HG03558 (cell line): ENCODE measurements at regions not wholly inside any gene's neighbourhood (a gene's known extent, or its start where the extent isn't known, plus 50 kb on each side); places are given as distances from the start of the nearest gene placed in this dataset.

Experiments used
- ATAC-seq: cut with Tn5 transposase; IDR thresholded peaks from one replicate; pipeline ENCODE4 v1.9.1; 2021; ENCODE audit warnings: moderate number of reproducible peaks; ENCODE audit not compliant: unreplicated experiment; ENCODE audit errors: extremely low read depth

DNA sequence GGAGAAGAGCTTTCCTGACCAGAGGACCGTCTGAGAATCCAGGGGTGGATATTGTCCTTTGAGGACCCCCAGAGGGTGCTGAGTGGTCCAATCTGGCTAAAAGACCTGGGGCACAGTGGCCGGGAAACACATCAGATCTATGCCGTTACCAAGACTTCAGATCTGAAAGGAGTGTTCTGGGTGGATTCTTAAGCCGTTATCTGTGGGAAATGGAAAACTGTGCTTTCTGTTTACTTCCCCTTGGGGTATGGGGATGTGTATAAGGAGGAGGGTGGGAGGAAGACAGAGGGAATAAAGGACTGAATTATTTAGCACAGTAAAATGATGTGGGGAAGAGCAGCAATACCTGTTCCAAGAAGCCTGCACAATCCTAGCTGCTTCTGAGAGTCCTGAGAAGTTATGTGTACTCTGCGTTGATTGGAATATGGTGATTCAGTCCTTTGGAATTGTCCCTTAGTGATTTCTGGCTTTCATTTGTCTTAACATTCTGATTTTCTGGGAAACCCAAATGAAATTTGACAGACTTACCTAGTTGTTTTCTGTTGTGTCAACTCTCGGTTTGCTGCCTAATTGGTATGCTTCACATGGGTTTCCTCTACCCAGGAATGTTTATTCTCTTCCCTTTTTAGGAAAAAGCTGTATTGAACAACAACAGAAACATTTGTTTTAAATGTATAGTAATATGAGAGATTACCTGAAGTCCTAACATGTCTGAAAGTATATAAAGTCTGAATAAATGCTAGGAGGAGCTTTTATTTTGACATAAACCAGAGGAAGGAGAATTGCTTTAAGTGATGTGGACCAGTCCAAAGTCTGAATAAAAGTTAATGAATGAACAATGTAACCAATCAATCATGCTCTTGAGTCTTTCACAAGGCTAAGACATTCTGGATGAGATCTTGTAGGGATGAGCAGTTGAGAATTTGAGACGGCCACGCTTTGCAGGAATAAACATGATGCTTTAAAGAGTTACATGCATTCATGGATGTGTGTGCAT lies 427.1 kb upstream of the C2CD4B start:
- no peak for ATAC-seq

DNA sequence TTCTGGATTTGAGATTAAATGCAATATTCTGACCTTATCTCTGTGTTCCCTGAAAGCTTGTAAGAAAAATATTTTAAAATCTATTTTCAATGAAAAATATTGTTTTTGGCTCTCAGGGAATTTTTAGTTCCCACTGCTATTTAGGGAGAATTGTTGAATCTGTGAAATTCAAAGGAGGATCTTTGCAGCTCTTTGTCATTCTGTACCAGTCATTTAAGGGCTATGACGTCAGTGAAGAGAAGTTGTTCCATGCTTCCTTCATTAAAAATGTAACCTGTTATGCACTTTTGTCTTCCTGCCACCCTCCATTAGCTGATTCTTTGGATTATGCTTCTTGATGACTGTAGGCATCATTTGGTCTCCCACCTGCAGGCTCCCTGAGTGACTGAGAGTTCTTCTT lies 427.8 kb upstream of the C2CD4B start:
- ATAC-seq: no peak

DNA sequence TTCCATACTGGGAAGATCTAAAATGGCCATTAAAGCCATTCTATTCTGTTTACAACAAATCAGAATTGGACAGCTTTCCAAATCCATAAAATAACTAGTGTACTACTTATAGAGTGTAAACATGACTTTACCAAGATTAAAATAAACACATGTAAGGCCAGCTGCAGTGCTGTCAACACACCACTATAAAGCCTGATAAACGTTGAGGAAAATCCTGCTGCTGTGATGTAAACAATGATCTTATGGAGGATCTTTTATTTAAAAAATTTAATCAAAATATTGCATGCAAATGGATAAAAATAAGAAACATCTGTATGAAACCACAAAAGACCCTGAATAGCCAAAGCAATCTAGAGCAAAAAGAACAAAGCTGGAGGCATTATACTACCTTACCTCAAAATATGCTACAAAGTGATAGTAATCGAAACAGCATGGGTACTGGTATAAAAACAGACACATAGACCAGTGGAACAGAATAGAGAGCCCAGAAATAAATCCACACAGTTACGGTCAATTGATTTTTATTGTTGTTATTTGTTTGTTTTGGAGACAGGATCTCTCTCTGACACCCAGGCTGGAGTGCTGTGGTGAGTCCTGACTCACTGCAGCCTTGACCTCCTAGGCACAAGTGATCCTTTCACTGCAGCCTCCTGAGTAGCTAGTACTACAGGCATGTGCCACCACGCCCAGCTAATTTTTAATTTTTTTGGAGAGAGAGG lies 428.8 kb upstream of the C2CD4B start:
- ATAC-seq: no peak

DNA sequence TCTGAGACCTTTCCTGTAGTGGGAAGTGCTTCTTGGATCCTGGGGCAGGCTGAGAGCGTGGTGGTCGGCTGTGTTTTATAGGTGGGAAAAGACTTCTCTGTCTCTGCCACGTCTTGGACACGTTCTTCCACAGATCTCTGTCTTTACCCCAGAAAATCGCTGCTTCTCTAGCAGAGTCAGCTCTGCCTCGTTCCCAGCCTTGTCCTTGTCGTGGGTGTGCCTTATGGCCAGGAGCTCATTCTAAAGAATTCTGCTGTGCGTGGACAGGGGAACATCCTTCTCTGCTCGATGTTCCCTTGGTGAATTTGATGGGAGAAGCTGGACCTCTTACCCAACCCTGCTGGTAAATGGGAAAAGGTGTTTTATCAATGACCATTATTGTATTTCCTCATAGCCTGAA lies 433.1 kb upstream of the C2CD4B start:
- ATAC-seq: no peak

DNA sequence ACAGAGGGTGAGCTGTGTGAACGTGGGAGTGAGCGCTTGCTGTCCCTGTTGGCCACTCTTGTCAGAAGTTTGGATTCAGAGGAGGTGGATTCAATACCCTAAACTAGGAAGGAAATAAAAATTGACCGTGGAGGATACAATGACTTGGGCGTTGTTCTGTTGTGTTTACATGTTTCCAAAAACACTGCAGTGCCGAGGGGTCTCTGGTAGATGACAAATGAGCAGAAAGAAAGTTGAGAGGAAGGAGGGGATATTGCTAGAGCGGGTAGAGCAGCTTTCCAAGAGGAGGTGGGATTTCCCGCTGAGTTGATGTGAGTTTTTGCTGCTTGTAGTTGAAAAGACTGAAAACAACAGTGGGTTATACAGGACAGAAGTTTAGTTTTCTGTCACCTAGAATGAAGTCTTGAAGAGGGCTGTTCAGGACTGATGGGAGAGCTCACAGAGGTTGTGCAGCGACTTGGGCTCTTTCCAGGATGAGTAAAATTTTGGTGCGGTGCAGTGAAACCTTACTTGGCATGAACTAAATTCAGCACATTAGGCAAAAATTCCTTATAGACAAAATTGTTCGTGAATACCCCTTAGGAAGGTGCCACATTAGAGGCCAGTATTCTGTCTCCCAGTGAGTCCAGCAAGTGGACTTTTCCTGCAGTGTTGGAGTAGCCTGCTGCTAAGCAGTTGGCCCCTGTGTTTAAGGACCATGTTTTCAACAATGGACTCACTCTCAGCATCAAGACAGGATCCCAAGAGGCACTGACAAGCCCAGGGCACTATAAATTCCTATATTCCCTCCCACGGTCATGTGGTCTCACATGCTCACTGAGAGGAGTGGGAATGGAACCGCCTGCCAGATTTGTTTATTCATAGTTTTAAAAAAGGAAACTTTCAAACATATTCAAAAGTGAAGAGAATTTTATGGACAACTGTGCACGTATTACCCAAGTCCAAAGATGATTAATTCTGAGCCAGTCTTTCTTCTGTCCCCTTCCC lies 435.0 kb upstream of the C2CD4B start:
- no peak for ATAC-seq

DNA sequence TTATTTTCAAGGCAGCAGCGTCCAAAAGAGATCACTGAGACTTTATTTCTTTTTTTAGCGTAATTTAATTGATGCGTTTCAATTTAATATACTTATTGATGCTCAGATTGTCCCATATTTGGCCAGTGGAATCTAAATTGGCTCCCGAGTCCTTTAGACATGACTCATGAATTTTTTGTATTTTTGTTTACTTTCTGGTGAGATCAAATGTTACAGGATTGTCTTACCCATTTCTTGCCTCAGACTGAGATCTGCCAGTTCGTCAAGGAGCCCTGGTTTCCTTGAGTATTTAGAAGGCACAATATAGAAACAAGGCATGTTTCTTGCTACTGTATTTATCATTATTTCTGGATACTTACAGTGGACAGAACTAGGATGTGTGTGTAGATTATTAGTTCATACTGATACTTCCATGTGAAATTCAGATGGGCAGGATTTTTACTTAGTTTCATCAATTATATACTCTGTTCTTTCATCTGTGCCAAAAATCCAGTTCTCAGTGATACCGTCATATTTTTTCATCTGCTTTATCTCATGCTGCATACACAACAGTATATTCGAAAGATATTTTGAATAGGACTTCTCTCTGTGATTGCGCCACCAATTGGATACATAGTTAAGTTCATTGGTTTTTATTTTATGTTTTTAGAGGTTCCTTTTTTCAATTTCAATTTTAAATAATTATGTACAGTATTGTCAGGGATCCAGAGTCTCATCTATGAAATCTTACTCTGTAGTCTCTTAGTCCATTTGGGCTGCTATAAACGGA lies 436.9 kb upstream of the C2CD4B start:
- ATAC-seq: no peak

DNA sequence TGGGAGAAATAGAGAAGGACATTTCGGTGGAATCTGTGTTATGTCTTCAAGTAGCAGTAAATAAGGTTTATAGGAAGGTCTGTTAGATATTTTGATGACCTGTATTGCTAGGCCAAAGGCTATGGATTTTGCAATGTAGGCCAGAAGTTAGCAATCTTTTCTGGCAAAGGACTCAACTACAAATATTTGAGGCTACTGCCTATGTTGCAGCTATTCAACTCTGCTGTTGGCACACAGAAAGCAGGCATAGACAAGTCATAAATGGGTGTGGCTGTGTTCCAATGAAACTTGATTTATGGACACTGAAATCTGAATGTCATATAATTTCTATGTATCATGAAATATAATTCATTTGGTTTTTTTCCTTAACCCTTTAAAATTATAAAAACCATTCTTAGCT lies 438.7 kb upstream of the C2CD4B start:
- no peak for ATAC-seq

DNA sequence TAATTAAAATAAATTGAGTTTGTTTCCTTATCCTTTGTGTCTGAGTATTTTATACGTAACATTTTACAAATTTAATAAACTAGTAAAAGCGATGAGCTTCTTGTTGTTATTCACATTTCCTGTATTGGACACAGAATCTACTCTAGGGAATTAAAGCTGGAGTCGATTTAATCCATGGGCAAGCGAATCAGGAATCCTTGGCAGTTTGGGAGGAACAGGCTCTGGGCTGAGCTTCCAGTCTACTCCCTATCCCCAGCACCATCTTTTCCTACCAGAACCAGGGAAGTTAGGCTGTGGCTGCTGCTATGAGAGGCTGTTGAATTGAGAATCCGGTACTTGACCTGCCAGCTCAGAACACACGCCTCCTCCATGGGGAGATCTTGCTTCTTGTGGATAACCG lies 437.3 kb upstream of the TPM1 start:
- no peak for ATAC-seq

DNA sequence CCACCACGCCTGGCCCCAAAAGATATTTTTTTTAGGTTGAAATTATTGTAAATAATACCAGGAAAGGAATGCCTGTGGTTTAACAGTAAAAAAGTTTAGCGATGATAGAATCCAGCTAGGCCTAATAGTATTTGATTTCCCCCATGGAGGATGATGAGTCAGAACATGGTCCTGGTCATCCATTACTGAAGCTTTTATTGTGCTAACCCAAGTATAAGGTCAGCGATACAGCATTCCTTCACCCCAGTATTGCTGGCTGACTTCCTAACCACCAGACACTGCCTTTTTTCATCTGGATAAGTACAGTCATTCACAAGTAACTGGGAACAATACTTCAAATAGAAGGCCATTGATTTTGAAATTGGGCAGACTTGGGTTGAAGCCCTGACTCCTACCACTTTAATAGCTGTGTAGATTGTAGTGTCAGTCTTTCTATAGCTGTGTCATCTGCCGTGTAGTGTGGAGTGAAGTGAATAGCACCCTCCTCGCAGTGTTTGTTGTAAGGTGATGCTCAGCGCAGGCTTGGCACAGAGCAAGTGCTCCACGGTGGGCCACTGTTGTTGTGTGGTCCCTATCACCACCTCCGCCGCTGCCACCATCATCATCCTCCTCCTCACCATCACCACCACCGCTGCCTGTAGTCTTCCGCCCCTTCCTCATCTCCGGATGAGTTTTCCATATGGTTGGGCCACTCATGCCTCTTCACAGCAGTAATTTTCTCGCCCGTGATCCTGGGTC lies 436.0 kb upstream of the TPM1 start:
- no peak for ATAC-seq

DNA sequence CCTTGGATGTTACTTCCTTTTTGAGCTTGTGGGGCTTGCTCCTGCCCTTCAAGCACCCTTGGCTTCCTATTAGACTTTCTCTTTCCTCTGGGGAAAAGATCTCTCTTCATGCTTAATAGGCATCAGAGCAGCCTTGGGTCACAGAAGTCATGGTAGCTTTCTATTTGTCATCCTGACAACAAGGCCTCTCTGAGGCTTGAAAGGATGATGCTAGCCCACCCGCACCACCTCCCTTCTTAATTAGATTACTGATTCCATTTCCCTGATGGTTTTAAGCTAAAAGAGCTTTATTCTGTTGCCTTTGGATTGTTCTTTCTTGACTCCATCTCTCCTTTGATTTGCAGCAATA lies 435.5 kb upstream of the TPM1 start:
- no peak for ATAC-seq

DNA sequence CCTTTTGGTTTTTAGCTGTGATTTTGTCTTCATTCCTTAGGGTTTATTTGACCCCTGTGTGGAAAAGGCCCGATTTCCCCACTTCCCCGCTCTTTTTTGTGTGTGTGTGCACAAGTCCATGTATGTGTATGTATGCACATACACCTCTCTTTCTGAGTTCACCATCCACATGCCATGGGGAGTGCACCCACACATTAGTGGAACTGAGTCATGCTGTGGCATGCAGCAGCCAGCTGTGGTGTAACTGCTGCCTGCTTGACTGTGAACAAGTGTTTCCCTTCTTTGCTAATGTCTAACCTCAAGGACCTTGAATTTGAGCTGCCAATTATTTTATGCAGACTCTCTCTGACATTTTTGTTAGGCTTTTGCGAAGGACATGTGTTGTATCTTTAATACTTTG lies 434.9 kb upstream of the TPM1 start:
- ATAC-seq: no peak

DNA sequence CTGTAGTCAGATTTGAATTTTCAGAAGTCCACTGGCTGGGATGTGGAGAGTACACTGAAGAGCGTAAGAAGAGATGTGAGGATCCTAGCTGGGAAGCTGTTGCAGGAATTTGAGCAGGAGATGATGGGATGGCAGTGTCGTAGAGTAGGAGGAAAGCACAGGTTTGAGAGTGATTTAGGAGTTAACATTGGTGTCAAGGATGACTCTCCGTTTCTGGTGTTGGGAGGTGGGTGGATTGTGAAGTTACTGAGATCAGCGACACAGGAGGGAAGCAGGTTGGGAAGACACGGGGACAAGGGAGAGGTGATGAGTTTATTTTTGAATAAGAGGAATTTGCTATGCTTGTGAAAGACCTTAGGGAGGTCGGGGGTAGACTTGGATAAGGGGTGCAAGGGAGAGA lies 434.2 kb upstream of the TPM1 start:
- no peak for ATAC-seq

DNA sequence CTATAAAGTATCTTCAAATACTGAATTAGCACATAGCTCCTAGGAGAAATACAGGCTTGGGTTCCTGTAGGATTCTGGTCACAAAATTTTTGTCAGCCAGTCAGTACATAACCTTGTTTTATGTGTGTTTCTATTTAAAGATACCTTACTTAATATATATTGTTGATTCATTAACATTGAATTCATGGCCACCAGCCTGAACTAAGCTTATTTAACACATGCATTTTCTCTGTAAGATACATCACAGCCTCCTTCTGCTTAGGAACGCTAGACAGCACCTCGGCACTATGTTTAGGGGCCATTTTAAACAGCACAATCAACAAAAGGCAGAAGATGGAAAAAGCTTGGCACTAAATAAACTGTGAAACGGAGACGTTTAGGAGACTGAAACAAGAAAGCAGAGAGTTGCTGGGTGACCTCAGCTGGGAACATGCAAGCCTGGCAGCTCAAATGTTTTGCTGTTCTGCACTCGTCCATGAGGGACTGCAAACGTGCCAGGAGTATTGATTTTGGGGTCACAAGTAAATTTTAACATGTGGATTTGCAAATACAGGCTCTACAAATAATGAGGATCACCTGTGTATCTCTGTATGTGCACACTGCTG lies 432.2 kb upstream of the TPM1 start:
- ATAC-seq: no peak

DNA sequence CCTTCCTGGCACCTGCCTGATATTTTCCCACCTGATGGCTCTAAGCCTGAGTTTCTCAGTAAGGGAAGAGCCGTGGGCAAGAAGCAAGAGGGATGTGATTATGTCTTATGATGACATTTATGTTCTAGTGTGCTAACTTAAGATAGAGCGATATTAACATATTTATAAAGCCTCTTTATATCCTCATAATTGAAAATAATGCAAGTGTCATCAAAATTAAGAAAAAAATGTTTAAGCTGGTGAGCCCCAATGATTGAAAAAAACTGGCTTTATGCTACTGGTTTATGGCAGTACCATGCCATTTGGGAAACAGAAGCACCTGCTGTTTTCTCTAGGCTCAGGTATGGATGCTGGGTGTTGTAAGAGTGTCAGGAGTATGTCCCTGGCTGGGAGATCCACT lies 431.5 kb upstream of the TPM1 start:
- no peak for ATAC-seq

DNA sequence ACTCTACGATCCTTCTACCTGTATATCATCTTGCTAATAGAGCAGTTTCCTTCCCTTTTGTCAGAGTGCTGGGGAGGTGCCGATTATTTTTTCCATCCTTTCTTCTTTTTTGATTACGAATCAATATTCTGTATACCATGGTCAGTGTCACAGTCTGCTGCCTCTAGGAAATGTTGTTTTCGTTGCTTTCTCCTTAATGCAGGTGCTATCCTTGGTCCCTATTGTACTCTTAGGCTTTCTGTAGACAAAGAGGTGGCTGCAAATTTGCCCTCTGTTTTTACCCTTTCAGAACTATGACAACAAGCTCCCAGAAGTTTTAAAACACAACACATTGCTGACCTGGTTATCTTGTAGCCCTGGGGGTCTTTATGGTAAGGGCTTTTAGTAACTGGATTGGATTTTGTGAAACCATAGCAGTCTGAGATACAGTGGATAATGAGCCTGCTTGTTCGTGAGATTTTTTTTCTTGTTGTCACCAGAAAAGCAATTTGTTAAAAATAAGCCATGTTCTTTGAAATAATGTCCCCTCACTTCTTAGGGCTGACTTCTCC lies 430.3 kb upstream of the TPM1 start:
- ATAC-seq: no peak

DNA sequence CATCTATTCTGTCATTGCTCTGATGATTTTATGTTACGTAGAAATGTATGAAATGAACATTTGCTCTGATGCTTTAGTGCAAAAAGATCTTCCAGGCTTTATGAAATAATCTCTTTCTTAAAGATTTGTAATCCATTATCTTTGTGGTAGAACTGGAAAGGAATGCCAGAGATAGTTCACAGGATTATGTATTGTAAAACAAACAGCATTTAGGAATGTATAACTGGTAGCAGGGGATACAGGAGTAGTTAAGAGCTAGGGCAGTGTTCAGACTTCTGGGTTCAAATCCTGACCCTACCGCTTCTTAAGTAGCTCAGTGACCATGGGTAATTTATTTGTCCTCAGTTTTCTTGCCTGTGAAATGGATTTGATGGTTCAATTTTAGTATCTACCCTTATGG lies 429.8 kb upstream of the TPM1 start:
- ATAC-seq: no peak

DNA sequence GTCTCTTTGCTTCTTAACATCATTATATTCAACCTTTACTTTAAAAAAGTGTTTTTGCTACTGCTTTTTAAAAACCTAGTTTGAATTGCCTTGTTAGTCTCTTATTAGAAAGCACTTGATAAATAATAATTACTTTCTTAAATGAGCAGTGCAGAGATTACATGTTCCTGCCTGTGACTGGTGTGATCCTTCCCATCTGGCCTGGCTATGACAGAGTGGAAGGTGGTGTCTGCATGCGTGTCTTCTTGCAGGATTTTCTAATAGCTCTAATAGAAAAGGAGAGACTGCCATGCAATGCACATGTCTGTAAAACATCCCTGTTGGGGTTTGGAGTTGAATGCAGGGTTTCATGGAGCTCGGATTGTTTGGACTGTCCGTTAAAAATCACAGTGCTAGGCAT lies 425.8 kb upstream of the TPM1 start:
- ATAC-seq: no peak

DNA sequence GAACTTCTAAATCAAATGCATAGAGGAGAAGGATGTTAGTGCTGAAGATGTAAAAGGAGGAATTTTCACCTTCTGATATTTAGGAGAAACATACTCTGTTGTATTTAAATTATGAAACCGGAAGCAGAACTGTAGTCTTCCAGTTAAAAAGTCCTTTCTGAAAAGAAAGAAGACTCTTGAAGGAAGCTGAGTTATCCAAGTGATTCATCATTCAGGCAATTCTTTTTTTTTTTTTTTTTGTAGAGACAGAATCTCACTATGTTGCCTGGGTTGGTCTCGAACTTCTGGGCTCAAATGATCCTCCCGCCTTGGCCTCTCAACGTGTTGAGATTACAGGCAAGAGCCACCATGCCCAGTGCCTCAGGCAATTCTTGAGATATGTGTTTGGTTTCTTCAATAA lies 424.8 kb upstream of the TPM1 start:
- no peak for ATAC-seq
